Activated CD8-positive, alpha-beta T cell treated with anti-CD3 and anti-CD28 coated beads for 36 hours (primary cell): ENCODE measurements at regions not wholly inside any gene's neighbourhood (a gene's known extent, or its start where the extent isn't known, plus 50 kb on each side); places are given as distances from the start of the nearest gene placed in this dataset.

Experiments used
- ATAC-seq: fragments of 200-7000 bp; cut with Tn5 transposase; one replicate; pipeline ENCODE4 v1.10.0; 2021; ENCODE audit warnings: mild to moderate bottlenecking, moderate library complexity
- CTCF ChIA-PET: fragments of 350-600 bp; sonication (Branson Sonifier 250); formaldehyde crosslinking; loops from one replicate; lab custom pipeline; 2021; ENCODE audit warnings: antibody characterized with exemption; lab: Charles Lee
- POLR2A ChIA-PET: fragments of 350-600 bp; sonication (Branson Sonifier 250); formaldehyde crosslinking; loops from one replicate; lab custom pipeline; 2021; ENCODE audit warnings: antibody characterized with exemption; lab: Charles Lee
- DNase-seq: peaks from one replicate; pipeline ENCODE4 v3.0.0-alpha.2; 2020
- H3K27ac Mint-ChIP-seq: one replicate; pipeline ENCODE4 v1.8.0; 2021; ENCODE audit warnings: mild to moderate bottlenecking, mixed read lengths
- H3K27me3 Mint-ChIP-seq: one replicate; pipeline ENCODE4 v1.8.0; 2021; ENCODE audit warnings: mixed read lengths
- H3K36me3 Mint-ChIP-seq: one replicate; pipeline ENCODE4 v1.8.0; 2021; ENCODE audit warnings: low read depth, mixed read lengths
- H3K4me1 Mint-ChIP-seq: one replicate; pipeline ENCODE4 v1.8.0; 2021; ENCODE audit warnings: low read depth, mixed read lengths
- H3K4me3 Mint-ChIP-seq: one replicate; pipeline ENCODE4 v1.8.0; 2021; ENCODE audit warnings: mild to moderate bottlenecking, moderate library complexity, mixed read lengths
- H3K9me3 Mint-ChIP-seq: one replicate; pipeline ENCODE4 v1.8.0; 2021; ENCODE audit warnings: mixed read lengths
- intact Hi-C: fragments of 100-400 bp; cut with micrococcal nuclease; formaldehyde crosslinking; loops from one replicate; pipeline ENCODE4 v1.10.0; 2022
- TF ChIP-seq, protein P1 (sequence below): fragments of 200-600 bp; IDR thresholded peaks from one replicate; pipeline ENCODE4 v1.8.0; 2022; ENCODE audit warnings: antibody characterized with exemption, mild to moderate bottlenecking

DNA sequence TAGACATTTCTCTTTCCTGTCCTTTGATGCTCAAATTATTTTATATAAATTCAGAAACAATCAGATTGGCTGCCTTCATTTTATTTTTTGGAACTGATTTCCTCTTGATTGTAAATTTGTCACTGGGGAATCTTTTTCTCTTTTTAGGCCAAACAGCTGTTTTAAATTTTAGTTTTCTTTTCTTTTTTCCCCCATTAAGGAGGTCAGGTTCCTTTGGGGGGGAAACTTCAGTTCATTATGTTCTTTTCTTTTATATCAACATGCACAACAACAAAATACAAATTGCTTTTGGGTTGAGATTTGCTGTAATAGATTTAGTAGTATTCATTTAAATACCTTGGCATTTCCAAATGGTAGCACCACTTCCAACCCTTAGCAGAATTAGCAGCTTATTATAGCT, 264.8 kb upstream of the SPRY2 start:
- Mint-ChIP-seq H3K27ac (no peak overlapping the region), H3K36me3 (no peaks in the 10 kb centered on the region), H3K4me1 (no peaks in the 10 kb centered on the region), H3K4me3 (no peak overlapping the region), H3K27me3 (no peaks in the 10 kb centered on the region), H3K9me3 (no peaks in the 10 kb centered on the region)
- ChIA-PET POLR2A (no interaction called here), CTCF (no interaction called here)
- TF ChIP-seq, protein P1, sequence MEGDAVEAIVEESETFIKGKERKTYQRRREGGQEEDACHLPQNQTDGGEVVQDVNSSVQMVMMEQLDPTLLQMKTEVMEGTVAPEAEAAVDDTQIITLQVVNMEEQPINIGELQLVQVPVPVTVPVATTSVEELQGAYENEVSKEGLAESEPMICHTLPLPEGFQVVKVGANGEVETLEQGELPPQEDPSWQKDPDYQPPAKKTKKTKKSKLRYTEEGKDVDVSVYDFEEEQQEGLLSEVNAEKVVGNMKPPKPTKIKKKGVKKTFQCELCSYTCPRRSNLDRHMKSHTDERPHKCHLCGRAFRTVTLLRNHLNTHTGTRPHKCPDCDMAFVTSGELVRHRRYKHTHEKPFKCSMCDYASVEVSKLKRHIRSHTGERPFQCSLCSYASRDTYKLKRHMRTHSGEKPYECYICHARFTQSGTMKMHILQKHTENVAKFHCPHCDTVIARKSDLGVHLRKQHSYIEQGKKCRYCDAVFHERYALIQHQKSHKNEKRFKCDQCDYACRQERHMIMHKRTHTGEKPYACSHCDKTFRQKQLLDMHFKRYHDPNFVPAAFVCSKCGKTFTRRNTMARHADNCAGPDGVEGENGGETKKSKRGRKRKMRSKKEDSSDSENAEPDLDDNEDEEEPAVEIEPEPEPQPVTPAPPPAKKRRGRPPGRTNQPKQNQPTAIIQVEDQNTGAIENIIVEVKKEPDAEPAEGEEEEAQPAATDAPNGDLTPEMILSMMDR = no peak
- intact Hi-C loops = no loop called here
- DNase-seq = no peak
- ATAC-seq = no peak

DNA sequence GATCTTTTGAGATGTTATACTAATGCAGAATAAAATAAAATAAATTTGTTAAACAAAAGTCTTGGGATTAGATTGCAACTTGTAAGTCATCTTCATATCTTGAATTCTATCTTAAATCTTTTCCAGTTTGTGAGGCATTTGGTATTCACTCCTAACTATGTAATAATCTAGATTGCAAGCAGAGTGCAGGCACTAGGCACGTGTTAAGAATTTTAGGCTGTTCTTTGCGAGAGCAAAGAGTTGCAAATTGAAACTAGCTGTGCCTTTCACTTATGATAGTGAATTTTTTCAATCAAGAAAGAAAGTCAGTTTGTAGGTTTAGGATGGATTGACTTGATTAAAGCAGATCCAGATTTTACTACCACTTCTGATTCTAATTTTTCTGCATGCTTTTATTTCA, 264.1 kb upstream of the SPRY2 start:
- H3K4me1 Mint-ChIP-seq = no peaks in the 10 kb centered on the region
- DNase-seq = no peak
- no peak for ATAC-seq
- ChIA-PET CTCF (no interaction called here), POLR2A (no interaction called here)
- no peaks in the 10 kb centered on the region for H3K9me3 Mint-ChIP-seq
- H3K36me3 Mint-ChIP-seq = no peaks in the 10 kb centered on the region
- TF ChIP-seq, protein P1 = no peak
- H3K27me3 Mint-ChIP-seq = no peaks in the 10 kb centered on the region
- no peak overlapping the region for H3K27ac Mint-ChIP-seq
- intact Hi-C loops = no loop called here
- H3K4me3 Mint-ChIP-seq = no peak overlapping the region

DNA sequence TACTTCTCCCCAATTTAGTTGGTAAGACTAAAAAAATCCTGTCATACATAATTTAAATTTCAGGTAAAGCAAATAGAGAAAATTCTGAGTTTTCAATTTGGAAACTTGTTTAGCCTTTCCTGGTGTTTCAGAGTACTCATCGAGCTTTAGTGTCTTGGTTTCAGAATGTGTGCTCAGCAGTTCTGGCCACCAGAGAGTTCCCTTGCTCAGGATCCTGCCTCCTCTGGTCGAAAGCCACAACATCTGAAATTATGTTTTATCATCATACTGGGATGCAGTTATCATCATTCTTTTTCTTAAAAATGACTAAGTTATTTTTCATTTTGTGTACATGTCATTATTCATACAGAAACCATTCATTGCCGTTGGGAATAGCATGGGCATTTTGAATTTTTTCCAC, 263.2 kb upstream of the SPRY2 start:
- Mint-ChIP-seq H3K27me3 (no peaks in the 10 kb centered on the region), H3K36me3 (no peaks in the 10 kb centered on the region), H3K4me1 (no peaks in the 10 kb centered on the region), H3K9me3 (no peaks in the 10 kb centered on the region), H3K27ac (no peak overlapping the region), H3K4me3 (no peak overlapping the region)
- DNase-seq (no peak), ATAC-seq (no peak)
- TF ChIP-seq, protein P1 = no peak
- POLR2A ChIA-PET = interaction anchor here (0.6 kb wide), 2 partner anchors 102 to 958 kb away, joined by 3 to 4 read pairs; no protein-coding TSS in a partner anchor
- CTCF ChIA-PET = no interaction called here
- intact Hi-C loops = no loop called here

DNA sequence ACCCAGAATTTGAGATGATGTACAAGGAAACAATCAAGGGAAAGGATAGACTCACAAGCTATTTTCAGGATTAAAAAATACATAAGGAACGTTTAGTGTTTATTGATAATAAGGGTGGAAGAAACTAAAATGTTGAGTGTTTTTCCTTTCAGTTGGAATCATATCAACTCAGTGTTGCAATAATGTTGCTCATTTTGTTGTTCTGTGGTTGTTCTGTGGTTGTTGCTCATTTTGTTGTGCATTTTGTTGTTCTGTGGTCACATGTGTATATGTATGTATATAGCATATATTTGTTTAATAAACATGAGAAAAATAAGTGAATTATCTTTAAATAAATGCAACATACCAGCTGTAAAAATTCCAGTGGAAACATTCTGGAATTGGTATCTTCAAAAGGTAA, 262.4 kb upstream of the SPRY2 start:
- TF ChIP-seq, protein P1 = no peak
- H3K4me1 Mint-ChIP-seq = no peaks in the 10 kb centered on the region
- no peak overlapping the region for H3K4me3 Mint-ChIP-seq
- H3K36me3 Mint-ChIP-seq = no peaks in the 10 kb centered on the region
- no peak for ATAC-seq
- H3K9me3 Mint-ChIP-seq = no peaks in the 10 kb centered on the region
- intact Hi-C loops = no loop called here
- H3K27ac Mint-ChIP-seq = no peak overlapping the region
- DNase-seq = no peak
- ChIA-PET POLR2A (interaction anchor here (0.6 kb wide), 1 partner anchor 102 kb away, joined by 3 read pairs; no protein-coding TSS in a partner anchor), CTCF (no interaction called here)
- no peaks in the 10 kb centered on the region for H3K27me3 Mint-ChIP-seq

DNA sequence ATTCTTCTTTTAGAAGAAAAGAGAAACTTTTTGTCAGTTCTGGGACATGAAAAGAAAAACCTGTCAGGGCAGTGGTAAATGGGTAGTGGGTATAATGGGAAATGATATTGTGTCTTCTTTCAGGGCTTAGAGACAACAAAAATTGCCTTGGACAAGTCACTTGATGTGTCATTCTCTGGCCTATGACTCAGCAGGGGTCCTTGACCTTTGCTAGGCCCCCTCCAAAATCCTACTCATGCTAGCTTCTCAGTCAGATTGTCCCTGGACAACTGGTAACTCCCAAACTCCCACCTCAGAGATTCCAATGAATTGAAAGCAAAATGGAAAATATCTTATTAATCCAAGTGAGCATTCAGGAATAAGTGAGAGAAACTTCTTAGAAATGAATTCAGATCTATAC, 258.8 kb upstream of the SPRY2 start:
- TF ChIP-seq, protein P1 = no peak
- POLR2A ChIA-PET = no interaction called here
- intact Hi-C loops = no loop called here

More for the DNA sequence above, 258.8 kb upstream of the SPRY2 start:
- H3K27ac Mint-ChIP-seq = no peak overlapping the region
- no peaks in the 10 kb centered on the region for H3K9me3 Mint-ChIP-seq
- H3K4me3 Mint-ChIP-seq = no peak overlapping the region
- no peaks in the 10 kb centered on the region for H3K27me3 Mint-ChIP-seq
- ATAC-seq (no peak), DNase-seq (no peak)
- H3K4me1 Mint-ChIP-seq = no peaks in the 10 kb centered on the region
- CTCF ChIA-PET = interaction anchor here (1.0 kb wide), 1 partner anchor 351 kb away, joined by 3 read pairs; no protein-coding TSS in a partner anchor
- H3K36me3 Mint-ChIP-seq = no peaks in the 10 kb centered on the region
